GM21360 (cell line): ENCODE measurements at regions not wholly inside any gene's neighbourhood (a gene's known extent, or its start where the extent isn't known, plus 50 kb on each side); places are given as distances from the start of the nearest gene placed in this dataset.
"Not testable (repeated sequence)": the region's sequence is repeated elsewhere in the genome, so short reads cannot be mapped to it uniquely, and the experiment has no call there.

Experiments
- ATAC-seq: cut with Tn5 transposase; IDR thresholded peaks from one replicate; pipeline ENCODE4 v1.9.1; 2021; ENCODE audit warnings: mild to moderate bottlenecking, moderate library complexity; ENCODE audit not compliant: unreplicated experiment

- ATAC-seq, result no peak
Measured at GRCh38 chr12:65728848-65729793, 95.2 kb upstream of the HMGA2 start.

GRCh38 chr12:65731771-65732170 is 92.5 kb upstream of the HMGA2 start:
- no peak for ATAC-seq

- not testable (repeated sequence) for ATAC-seq
Measured at GRCh38 chr12:65733643-65734042, 90.6 kb upstream of the HMGA2 start.

GRCh38 chr12:65734226-65734625 is 90.1 kb upstream of the HMGA2 start:
- no peak for ATAC-seq

- ATAC-seq, result no peak
Measured at GRCh38 chr12:65739606-65740005, 84.7 kb upstream of the HMGA2 start.

- ATAC-seq, result no peak
Measured at GRCh38 chr12:65740506-65740872, 83.8 kb upstream of the HMGA2 start.

- ATAC-seq, result peak; percentile 68
Measured at GRCh38 chr12:65740873-65741600, 83.2 kb upstream of the HMGA2 start.

GRCh38 chr12:65741656-65742017 is 82.6 kb upstream of the HMGA2 start:
- ATAC-seq, result peak; percentile 31

GRCh38 chr12:65742018-65743010 is 82.0 kb upstream of the HMGA2 start:
- ATAC-seq, result peak; percentile 36

GRCh38 chr12:65744236-65744840 is 79.9 kb upstream of the HMGA2 start:
- not testable (repeated sequence) for ATAC-seq

GRCh38 chr12:65747338-65747737 is 76.9 kb upstream of the HMGA2 start:
- no peak for ATAC-seq

- no peak for ATAC-seq
Measured at GRCh38 chr12:65748332-65748731, 76.0 kb upstream of the HMGA2 start.

GRCh38 chr12:65754290-65754689 is 70.0 kb upstream of the HMGA2 start:
- ATAC-seq, result no peak

GRCh38 chr12:65754744-65755595 is 69.3 kb upstream of the HMGA2 start:
- no peak for ATAC-seq

GRCh38 chr12:65755596-65755978 is 68.7 kb upstream of the HMGA2 start:
- ATAC-seq, result no peak

GRCh38 chr12:65756267-65756666 is 68.0 kb upstream of the HMGA2 start:
- ATAC-seq, result no peak

GRCh38 chr12:65756956-65757511 is 67.2 kb upstream of the HMGA2 start:
- peak; percentile 93 for ATAC-seq

GRCh38 chr12:65758401-65758800 is 65.9 kb upstream of the HMGA2 start:
- ATAC-seq, result no peak

- no peak for ATAC-seq
Measured at GRCh38 chr12:65759735-65760134, 64.5 kb upstream of the HMGA2 start.
